ENCODE measurements at regions not wholly inside any gene's neighbourhood (a gene's known extent, or its start where the extent isn't known, plus 50 kb on each side); places are given as distances from the start of the nearest gene placed in this dataset.

GRCh38 chr13:66225072-66225471, 1005.1 kb downstream of the PCDH9 start:
- no peak for TF ChIP-seq POLR2A (IDR thresholded peaks at IDR 0.05)
- no peak for TF ChIP-seq CTCF (IDR thresholded peaks at IDR 0.05 in 4 of 5, conservative IDR thresholded peaks at IDR 0.05 in 1 of 5)

All from gastrocnemius medialis (tissue), 4 donors.